Adrenal gland (tissue), 5 donors: ENCODE measurements at regions not wholly inside any gene's neighbourhood (a gene's known extent, or its start where the extent isn't known, plus 50 kb on each side); places are given as distances from the start of the nearest gene placed in this dataset.

Experiments used
- CTCF ChIP-seq, 6 experiments: fragments of 450-650 bp in 4 of 6; fragments of 200-600 bp in 2 of 6; sonication (generic) in 1 of 6; IDR thresholded peaks; 1 replicate in 5 of 6; 2 replicates in 1 of 6; pipeline versions ENCODE4 v1.5.1 to v1.8.0; 2016 to 2021; ENCODE audit warnings: antibody characterized with exemption in 6 of 6, mild to moderate bottlenecking in 2 of 6, moderate library complexity in 1 of 6
- POLR2A ChIP-seq, 2 donors: fragments of 450-650 bp; IDR thresholded peaks; one replicate each; pipeline ENCODE4 v1.6.1; 2017; ENCODE audit warnings: antibody characterized with exemption in 2 of 2, mild to moderate bottlenecking in 2 of 2, moderate library complexity in 1 of 2
- donor health status: DM: no; HTN: no; CAD: no.

- no peak for TF ChIP-seq CTCF (IDR thresholded peaks at IDR 0.05)
- TF ChIP-seq POLR2A (IDR thresholded peaks at IDR 0.05), result no peak
Measured at GRCh38 chr16:66267292-66268014, 99.0 kb upstream of the CDH5 start.
